ENCODE measurements at regions not wholly inside any gene's neighbourhood (a gene's known extent, or its start where the extent isn't known, plus 50 kb on each side); places are given as distances from the start of the nearest gene placed in this dataset.

DNA sequence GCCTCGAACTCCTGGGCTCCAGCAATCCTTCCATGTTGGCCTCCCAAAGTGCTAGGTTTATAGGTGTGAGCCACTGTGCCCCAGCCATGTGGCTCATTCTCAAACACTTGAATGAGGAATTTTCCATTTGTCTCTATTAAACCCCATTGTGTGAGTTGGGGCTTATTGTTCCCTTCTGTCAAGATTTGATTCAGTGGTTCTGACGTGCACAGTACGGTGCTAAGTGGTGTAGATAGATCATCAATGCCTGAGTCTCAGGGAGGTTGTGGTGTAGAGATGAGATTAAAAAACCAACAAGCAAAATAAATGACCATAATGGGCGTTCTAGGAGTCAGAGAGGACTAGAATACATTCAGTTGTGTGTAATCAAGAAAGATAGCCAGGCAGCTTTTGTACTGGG is 335.6 kb downstream of the PRL start:
- TF ChIP-seq POLR2A (IDR thresholded peaks at IDR 0.05; ENCODE audit: low read depth) = no peak
- TF ChIP-seq, protein P1, sequence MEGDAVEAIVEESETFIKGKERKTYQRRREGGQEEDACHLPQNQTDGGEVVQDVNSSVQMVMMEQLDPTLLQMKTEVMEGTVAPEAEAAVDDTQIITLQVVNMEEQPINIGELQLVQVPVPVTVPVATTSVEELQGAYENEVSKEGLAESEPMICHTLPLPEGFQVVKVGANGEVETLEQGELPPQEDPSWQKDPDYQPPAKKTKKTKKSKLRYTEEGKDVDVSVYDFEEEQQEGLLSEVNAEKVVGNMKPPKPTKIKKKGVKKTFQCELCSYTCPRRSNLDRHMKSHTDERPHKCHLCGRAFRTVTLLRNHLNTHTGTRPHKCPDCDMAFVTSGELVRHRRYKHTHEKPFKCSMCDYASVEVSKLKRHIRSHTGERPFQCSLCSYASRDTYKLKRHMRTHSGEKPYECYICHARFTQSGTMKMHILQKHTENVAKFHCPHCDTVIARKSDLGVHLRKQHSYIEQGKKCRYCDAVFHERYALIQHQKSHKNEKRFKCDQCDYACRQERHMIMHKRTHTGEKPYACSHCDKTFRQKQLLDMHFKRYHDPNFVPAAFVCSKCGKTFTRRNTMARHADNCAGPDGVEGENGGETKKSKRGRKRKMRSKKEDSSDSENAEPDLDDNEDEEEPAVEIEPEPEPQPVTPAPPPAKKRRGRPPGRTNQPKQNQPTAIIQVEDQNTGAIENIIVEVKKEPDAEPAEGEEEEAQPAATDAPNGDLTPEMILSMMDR (IDR thresholded peaks at IDR 0.05) = no peak

Data from esophagus muscularis mucosa (tissue), 3 donors.